Endothelial cell of umbilical vein (primary cell): ENCODE measurements at regions not wholly inside any gene's neighbourhood (a gene's known extent, or its start where the extent isn't known, plus 50 kb on each side); places are given as distances from the start of the nearest gene placed in this dataset.

Experiments used
- EZH2 ChIP-seq: IDR thresholded peaks from 2 replicates; pipeline ENCODE4 v1.6.1; 2012; ENCODE audit warnings: borderline replicate concordance, low read depth, mild to moderate bottlenecking, moderate library complexity, low read length, inconsistent platforms; ENCODE audit not compliant: severe bottlenecking
- GATA2 ChIP-seq: IDR thresholded peaks from 2 replicates; pipeline ENCODE4 v1.7.0; 2011; ENCODE audit warnings: low read depth, mild to moderate bottlenecking, moderate library complexity, mixed read lengths, low read length; ENCODE audit not compliant: insufficient read length, insufficient read depth
- MAX ChIP-seq: IDR thresholded peaks from 2 replicates; pipeline ENCODE4 v1.6.1; 2011; ENCODE audit not compliant: insufficient read depth, insufficient read length
- MYC ChIP-seq: IDR thresholded peaks from one replicate; pipeline ENCODE4 v1.6.1; 2011; ENCODE audit warnings: mild to moderate bottlenecking, low read depth, low read length
- POLR2A ChIP-seq: IDR thresholded peaks from 2 replicates; pipeline ENCODE4 v1.6.1; 2012; ENCODE audit warnings: low read depth, mild to moderate bottlenecking, control low read depth, low read length
- POLR2AphosphoS5 ChIP-seq: IDR thresholded peaks from 2 replicates; pipeline ENCODE4 v1.6.1; 2012; ENCODE audit warnings: low read depth, mild to moderate bottlenecking, control low read depth, low read length, moderate library complexity; ENCODE audit not compliant: insufficient read depth
- TF ChIP-seq, protein P1 (sequence below), 2 donors: IDR thresholded peaks; 1 replicate in 1 of 2; 2 replicates in 1 of 2; pipeline ENCODE4 v1.5.1; 2011; ENCODE audit warnings: low read length in 2 of 2, mild to moderate bottlenecking in 2 of 2, moderate library complexity in 2 of 2, control low read depth in 1 of 2, inconsistent platforms in 1 of 2, low read depth in 1 of 2; ENCODE audit not compliant: insufficient read depth in 1 of 2; ENCODE audit errors: extremely low read depth in 1 of 2

GRCh38 chr3:110738531-110738930 is 333.1 kb upstream of the NECTIN3 start:
- no peak for TF ChIP-seq MAX
- TF ChIP-seq POLR2AphosphoS5 = no peak
- TF ChIP-seq, protein P1, sequence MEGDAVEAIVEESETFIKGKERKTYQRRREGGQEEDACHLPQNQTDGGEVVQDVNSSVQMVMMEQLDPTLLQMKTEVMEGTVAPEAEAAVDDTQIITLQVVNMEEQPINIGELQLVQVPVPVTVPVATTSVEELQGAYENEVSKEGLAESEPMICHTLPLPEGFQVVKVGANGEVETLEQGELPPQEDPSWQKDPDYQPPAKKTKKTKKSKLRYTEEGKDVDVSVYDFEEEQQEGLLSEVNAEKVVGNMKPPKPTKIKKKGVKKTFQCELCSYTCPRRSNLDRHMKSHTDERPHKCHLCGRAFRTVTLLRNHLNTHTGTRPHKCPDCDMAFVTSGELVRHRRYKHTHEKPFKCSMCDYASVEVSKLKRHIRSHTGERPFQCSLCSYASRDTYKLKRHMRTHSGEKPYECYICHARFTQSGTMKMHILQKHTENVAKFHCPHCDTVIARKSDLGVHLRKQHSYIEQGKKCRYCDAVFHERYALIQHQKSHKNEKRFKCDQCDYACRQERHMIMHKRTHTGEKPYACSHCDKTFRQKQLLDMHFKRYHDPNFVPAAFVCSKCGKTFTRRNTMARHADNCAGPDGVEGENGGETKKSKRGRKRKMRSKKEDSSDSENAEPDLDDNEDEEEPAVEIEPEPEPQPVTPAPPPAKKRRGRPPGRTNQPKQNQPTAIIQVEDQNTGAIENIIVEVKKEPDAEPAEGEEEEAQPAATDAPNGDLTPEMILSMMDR (IDR thresholded peaks at IDR 0.05; ENCODE audit: extremely low read depth in 1 of 2, insufficient read depth in 1 of 2, low read depth in 1 of 2, low read length in 2 of 2) = no peak
- no peak for TF ChIP-seq EZH2
- TF ChIP-seq POLR2A = no peak
- TF ChIP-seq GATA2 = no peak
- no peak for TF ChIP-seq MYC
